NOMO-1 treated with DMSO at 0.1 percent for 48 hours (cell line): ENCODE measurements at regions not wholly inside any gene's neighbourhood (a gene's known extent, or its start where the extent isn't known, plus 50 kb on each side); places are given as distances from the start of the nearest gene placed in this dataset.
A peak's percentile ranks its signal among the peaks of the same experiment; 100 is the strongest.

ENCODE experiments used
- DNase-seq: peaks from one replicate; lab custom pipeline; 2025; ENCODE audit not compliant: unreplicated experiment; lab: John Stamatoyannopoulos, UW

DNA sequence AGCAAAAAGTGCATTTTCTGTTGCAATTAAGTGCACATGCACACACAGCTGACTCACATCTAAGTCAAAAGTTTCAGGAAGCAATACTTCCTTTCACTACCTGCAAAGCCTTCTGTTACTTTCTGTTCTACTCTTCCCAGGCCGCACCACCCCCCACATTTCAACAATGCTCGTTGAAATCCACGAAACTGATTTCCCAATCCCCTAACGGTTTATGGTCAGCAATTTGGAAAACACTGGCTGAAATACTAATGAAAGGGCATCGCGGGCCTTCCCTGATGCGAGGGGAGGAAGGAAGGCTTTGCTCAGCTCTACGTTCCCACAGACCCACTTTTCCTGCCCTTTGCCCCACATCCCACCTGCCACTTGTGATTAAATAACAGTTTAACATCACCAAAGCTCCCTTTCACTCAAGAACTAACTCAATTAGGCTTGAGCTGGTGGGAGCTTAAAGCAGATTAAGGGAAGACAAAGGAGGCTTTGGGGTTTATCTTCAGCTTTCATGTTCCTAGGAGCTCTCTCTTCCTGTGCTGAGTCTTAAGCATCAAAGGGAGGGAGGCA is 243.2 kb upstream of the RAB4A start:
- peak; percentile 90 for DNase-seq

DNA sequence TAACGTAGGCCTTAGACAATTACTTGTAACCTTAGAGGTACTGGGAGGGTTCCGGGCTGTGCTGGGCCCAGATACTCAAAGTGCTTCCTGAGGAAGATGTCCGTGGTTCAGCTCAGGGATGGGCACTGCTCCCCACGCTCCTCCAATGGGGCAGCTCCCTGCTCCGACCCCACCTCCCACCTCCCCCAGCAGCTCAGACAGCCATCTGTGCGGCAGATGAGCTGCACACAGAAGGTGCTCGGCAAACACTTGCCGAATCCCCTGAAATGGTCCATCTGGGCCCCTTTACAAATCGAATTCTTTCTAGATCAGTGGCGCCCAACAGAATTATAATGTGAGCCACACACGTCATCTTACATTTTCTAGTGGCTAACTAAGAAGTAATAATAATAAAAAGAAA is 242.4 kb upstream of the RAB4A start:
- no peak for DNase-seq

DNA sequence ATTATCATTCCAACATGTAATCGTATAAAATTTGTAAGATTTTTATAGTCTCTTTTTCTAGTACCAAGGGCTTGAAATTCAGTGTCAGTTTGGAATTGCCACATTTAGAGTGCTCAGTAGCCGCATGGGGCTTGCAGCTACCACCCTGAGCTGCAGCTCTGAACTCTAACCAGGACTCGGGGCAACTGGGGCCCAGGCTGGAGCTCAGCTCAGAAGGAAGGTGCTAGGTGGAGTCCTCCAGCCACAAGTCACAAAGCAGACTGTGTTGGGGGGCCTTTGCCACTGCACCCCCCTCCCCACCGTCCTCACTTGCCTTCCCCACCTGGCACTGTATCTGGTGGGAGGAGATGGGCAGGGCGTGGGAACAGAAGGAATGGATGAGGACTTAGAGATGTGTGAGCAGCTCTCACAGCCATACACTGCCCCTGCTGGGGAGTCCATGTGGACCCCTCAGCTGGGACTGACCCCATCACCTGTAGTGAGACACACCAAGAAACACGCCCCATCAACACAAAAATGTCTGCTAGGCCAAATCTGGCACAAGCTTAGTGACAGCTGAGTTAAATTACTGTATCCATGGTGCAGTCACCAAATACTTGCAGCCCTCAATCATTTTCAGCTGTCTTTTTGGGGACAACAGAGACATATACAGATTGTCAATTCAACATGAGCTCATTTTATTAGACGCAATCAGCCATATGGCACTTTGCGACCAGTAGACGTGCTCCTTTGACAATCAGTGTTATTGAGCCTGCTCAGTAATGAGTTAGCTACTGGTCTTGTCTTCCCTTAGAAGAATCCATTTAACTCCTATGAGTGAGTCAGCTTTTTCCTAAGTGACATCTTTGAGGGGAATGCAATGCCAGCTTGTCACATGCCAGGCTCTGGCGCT is 241.7 kb upstream of the RAB4A start:
- DNase-seq = no peak

DNA sequence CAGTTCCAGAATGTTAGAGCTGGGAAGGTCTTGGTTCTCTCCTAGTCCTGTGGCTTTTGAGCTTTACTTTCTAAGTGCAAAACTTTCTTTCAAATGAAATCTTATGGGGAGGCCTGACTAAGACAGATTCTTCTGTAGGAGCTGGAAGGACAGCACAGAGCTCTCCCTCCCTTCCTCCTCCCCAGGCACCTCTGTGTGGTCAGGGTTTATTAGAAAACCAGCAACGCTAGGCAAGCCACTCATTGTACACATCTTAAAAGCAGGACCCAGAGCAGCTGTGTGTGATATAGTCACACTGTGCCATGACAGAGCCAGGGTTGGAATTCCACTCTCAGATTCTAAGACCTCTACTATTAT is 241.1 kb upstream of the RAB4A start:
- DNase-seq = no peak

DNA sequence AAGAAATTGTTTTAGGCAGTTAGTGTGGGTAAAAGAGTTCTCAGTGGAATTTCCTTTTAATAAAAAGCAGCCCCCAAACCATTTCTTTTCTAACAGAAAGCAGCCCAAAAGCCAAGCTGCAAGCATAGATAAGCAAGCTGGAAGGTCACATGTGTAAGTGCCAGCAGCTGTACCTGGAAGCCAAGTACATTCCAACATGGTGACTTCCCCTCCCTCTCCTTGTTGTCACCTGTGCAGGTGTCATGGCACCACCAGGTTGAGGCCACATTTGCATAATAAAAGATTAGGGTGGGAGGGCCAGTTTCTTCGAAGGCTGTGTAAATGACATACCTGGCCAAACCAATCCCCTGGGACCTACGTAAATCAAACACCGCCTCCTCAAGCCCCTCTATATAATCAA is 240.3 kb upstream of the RAB4A start:
- no peak for DNase-seq

DNA sequence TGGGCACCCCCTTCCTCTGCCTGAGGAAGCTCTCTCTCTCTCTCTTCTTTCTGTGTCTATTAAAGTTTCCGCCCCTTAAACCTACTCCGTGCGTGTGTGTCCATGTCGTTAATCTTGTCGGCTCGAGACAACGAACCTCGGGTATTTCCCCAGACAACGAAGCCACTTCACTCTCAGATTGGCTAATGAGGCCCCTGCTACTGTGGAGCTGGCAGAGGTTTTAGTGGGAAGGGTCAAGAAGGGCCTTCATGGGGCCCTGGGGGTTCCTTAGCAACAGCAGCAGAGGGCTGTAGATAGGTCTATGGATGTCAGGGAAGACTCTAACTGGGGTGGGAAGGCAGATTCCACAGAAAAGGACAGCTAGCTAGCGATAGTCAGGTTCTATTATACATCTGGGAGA is 239.8 kb upstream of the RAB4A start:
- DNase-seq = peak; percentile 80

DNA sequence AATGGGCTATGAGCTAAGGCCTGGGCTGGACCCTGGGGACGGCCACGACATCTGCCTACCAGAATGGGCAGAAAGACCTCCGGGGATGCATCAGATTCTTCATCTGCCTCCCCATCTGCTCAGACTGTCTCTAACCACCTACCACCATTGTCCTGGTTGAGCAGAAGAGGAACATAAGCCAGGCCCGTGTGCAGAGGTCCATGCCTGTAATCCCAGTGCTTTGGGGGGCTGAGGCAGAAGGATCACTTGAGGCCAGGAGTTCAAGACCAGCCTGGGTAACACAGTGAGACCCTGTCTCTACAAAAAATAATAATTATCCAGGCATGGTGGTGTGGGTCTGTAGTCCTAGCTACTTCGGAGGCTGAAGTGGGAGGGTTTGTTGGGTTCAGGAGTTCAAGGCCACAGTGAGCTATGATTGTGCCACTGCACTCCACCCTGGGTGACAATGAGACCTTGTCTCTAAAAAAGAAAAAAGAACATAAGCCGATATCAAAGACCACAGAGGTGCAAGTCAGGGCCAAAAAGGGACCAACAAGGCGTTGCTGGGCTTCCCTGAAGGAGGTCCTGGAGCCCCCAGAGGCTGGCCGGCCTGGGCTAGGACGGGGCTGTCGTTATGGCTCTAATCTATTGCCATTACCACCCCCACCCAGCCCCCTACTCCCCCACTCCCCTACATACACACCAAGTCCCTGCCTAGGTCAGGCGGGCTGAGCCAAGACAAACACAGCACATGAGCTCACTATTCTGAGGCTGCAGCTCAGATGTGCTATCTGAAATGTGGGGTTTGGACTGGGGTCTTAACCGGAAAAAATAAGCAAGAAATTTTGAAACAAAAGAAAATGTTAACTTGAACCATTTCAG is 239.2 kb upstream of the RAB4A start:
- DNase-seq = no peak

DNA sequence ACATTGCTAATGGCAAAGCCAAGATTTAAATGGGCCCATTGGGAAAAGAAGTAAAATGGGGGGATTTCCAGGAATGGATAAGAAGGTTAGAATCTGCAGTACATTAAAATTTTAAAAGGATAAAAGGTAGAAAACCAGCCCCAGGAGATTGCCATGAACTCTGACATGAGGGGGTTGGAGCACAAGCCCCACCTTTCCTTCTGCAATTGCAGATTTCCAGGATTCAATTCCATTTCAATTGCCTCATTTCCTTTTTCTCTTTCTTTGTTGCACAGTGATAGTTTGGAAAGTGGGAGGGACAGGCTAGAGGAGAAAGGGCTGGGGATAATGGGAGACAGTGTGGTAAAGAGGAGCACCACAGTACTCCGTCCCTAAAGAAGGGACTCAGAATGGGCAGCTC is 238.5 kb upstream of the RAB4A start:
- DNase-seq = no peak

DNA sequence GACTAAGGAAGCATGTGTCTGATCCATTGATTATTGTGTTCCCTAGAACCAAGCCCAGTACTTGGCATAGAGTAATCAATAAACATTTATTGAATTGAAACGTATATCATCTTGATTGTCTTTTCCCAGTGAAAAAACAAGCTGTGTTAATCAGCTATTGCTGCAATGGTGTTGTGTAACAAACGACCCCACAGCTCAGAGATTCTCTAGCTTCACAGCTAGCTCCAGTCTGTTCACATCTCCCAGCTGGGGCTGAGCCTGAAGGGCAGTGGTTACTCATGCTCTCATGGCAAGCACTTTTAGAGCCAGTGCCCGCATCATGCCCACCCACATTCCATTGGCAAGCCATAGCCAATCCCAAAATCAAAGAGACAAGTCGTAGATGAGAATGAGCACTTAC is 237.4 kb upstream of the RAB4A start:
- DNase-seq = no peak

DNA sequence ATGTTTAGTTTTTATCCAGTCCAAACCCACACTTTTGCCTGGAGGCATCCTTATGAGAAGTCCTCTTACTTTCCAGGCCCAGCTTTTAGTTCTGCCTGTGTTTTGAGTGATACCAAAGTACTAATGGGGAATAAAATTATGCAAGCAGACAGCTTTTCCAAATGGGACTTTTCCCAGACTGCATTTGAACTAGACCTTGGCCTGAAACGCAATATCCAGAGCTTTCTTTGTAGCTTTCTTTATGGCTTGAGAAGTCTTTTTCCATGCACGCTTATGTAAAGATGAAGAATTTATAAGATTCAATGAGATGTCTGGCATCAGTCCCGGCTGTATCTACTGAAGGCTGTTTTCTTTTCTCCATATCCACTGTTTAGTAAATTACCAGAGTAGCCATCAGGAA is 236.6 kb upstream of the RAB4A start:
- no peak for DNase-seq

DNA sequence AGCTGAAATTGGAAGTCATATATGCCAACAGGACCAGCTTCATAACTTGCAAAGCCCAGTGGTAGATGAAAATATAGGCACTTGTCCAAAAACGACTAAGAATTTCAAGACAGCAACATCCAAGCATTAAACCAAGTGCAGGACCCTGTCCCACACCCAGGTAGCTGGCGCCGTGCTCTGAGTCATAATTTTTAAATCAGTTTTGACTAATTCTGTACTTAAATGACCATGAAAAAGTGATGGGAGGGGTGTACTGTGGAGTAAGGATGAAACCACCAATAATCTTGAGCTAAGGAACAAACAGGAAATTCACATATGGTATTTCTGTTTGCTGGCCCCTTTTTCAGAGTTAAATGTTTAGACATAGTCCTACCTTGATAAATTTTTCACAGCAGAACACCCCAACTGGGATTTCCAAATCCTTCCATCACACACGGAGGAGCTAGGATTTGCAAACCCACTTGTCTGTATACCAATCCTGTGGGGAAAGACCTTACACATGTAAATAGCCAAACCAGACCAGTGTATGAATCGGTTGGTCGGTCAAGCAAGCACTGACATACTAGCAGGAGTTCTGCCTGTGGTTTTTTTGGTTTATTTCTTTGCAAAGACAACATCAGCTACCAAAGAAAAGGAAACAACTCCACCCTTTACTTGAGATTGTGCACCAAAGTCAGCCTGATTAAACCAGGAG is 235.7 kb upstream of the RAB4A start:
- DNase-seq = no peak

DNA sequence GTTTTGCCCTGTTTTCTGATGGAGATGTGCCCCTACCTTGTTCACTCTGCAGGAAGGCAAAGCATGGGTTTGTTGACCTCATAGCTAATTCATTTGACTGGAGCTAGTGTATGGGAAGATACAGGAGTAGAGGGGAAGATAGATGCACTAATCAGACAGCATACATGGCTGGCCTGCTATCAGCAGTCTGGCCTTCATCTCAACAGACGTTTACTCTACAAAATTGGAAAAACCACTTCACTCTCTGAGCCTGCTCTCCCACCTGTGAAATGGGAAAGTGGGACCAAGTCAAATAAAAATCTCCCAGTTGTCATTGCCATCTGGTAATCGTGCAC is 235.2 kb upstream of the RAB4A start:
- DNase-seq = no peak

DNA sequence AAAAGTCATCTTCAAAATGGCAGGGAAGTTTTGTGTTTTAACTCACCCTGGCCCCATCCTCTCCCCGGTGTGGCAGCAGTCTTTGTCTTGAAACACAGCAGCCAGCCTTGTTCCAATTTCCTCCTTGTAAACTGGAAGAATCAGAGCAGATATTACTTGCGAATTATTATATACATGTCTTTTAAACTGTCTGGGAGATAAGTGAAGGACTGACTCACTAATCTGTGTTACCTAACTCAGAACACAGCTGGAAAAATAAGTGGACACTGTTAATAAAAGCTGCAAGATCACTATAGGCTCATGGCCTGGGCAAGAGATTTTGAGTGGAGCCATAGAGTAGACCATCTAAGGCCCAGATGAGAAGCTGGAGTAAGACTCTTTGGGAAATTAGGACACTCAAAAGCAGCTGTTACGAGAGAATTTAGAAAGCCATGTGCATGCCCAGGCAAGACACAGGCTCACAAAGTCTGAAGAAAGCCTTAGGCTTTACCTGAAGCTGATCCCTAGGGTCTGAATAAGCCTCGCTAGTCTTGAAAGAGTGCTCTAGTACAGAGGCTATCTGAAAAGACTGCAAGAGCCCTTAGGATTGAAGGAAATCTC is 233.0 kb upstream of the RAB4A start:
- no peak for DNase-seq

DNA sequence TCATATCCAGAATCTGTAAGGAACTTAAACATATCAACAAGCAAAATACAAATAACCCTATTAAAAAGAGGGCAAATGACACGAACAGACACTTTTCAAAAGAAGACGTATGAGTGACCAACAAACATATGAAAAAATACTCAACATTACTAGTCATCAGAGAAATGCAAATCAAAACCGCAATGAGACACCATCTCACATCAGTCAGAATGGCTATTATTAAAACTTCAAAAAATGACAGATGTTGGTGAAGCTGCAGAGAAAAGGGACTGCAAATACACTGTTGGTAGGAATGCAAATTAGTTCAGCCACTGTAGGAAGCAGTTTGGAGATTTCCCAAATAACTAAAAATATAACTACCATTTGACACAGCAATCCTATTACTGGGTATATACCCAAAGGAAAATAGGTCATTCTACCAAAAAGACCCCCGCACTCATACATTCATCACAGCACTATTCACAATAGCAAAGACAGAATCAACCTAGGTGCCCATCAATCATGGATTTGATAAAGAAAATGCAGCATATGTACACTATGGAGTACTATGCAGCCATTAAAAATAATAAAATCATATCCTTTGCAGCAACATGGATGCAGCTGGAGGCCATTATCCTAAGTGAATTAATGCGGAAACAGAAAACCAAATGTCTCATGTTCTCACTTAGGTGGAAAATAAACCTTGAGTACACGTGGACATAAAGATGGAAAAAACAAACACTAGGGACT is 230.1 kb upstream of the RAB4A start:
- no peak for DNase-seq

DNA sequence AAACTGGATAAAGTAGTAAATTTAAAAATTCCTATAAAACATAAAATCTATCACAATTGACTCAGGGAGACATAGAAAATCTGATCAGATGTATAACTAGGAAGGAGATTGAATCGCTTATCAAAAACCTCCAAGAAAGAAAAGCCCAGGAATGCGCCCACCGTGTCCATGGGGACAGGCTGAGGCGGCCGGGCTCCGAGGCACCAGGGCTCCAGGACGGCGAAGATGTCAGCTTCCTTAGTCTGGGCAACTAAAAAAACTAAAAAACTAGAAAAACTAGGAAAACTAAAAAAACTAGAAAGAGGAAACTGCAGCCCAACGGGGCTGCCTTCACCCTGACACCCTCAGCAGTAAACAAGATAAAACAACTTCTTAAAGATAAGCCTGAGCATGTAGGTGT is 229.0 kb upstream of the RAB4A start:
- DNase-seq = no peak

DNA sequence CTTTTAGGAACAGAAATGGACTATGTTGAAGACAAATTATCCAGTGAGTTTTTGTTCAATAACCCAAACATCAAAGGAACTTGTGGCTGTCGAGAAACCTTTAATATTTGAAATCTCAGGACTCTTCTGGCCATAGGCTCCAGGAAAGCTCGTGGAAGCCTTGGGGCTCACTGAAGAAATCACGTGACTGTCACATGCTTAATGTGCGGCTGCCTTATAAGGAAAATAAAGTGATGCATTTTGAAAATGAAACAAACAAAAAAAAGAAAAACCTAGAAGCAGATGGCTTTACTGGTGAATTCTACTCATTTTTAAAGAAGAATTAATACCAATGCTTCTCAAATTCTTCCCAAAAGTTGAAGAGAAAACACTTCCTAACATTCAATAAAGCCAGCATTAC is 228.4 kb upstream of the RAB4A start:
- DNase-seq = no peak

DNA sequence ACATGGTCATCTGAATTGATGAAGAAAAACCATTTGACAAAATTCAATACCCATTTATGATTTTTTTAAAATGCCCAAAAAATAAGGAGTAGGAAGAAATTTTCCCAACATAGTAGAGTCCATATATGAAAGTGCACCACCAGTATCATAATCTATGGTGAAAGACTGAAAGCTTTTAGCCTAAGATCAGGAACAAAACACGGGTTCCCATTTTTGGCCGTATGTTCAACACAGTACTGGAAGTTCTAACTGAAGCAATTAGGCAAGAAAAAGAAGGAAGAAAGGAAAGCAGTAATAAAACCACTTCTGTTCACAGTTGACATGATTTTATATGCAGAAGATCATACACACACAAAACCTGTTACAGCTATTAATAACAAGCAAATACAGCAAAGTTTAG is 227.8 kb upstream of the RAB4A start:
- peak; percentile 51 for DNase-seq

DNA sequence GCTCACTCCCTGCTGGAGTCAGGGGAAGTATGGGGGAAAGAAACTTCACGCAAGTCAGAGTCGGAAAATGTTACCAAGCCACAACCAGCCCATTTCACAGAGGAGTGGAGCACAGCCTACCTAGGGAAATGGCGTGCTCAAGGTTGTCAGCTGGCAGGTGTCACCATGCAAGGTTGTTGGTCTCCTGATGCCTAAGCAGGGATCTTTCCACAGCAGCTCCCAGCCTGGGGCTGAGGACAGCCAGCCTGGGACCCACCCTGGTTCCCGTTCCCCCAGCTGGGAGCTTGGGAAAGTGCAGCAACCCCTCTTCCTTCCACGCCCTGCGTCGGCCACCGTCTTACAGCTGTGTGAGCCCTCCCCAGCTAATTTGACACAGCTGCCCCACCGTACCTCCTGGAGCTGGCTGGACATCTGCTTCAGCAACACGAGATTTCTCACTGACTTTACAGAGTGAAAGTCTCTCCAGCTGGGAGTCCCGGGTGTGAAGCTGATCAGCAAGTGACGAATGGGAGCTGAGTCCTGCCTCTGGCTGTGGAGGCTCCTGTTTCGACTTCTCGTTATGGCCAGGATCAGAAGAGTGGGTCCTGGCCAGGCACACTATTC is 224.6 kb upstream of the RAB4A start:
- no peak for DNase-seq

DNA sequence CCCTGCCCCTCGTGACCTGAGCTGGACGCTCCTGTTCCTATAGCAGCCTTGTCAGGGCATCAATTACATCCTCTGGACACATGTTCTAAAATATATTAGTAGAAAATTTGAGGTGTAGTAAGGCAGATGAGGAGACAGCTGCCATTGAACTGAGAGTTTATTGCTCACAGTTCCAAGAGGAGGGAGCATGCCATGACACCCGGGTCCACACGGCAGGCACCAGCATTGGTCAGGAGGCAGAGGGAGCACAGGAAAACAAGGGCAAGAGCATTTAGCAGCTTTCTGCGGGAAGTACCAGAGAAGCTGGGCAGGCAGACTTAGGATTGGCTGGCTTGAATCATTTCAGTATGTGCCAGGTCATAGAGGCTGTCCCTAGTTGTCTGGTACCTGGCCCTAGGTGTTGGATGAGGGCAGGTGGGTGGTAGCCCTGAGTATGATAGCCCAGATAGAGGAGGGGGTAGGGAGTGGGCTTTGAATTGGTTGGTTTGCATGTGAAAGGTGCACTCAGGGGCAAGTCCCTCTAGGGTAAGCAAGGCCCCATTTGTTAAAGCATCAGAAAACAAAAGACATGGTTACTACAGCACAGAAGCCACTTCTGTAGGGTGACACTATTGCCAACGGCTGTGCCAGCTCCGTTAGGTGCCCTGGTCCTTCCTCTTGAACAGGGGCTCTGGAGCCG is 223.6 kb upstream of the RAB4A start:
- DNase-seq = no peak
